Neural cell (in vitro differentiated cells): ENCODE measurements at regions not wholly inside any gene's neighbourhood (a gene's known extent, or its start where the extent isn't known, plus 50 kb on each side); places are given as distances from the start of the nearest gene placed in this dataset.

ENCODE experiments used
- H2AFZ ChIP-seq: fragments of 200-600, 300-800 bp; sonication (generic), shearing (Covaris generic); 2 replicates; pipeline ENCODE4 v1.6.0; 2014; ENCODE audit warnings: low read depth, mild to moderate bottlenecking, antibody characterized with exemption, low read length, moderate library complexity
- H3F3A ChIP-seq: fragments of 200-600 bp; shearing (Covaris generic); 2 replicates; pipeline ENCODE4 v1.6.1; 2016; ENCODE audit warnings: mild to moderate bottlenecking, moderate library complexity, mixed read lengths, antibody characterized with exemption, low read length; ENCODE audit not compliant: insufficient read depth, poor library complexity, severe bottlenecking
- H3K27ac ChIP-seq: fragments of 200-600, 300-800 bp; sonication (generic), shearing (Covaris generic); 2 replicates; pipeline ENCODE4 v1.5.1; 2014; ENCODE audit warnings: mild to moderate bottlenecking, low read length, moderate library complexity
- H3K27me3 ChIP-seq: fragments of 300-800, 200-600 bp; sonication (generic), shearing (Covaris generic); 2 replicates; pipeline ENCODE4 v1.6.0; 2014; ENCODE audit warnings: mild to moderate bottlenecking, low read depth, low read length, moderate library complexity; ENCODE audit not compliant: insufficient read depth
- H3K36me3 ChIP-seq: fragments of 300-800, 200-600 bp; sonication (generic), shearing (Covaris generic); 2 replicates; pipeline ENCODE4 v1.5.1; 2014; ENCODE audit warnings: mild to moderate bottlenecking, antibody characterized with exemption, low read length, moderate library complexity; ENCODE audit not compliant: insufficient read depth
- H3K4me2 ChIP-seq: fragments of 300-800, 200-600 bp; sonication (generic), shearing (Covaris generic); 2 replicates; pipeline ENCODE4 v1.6.0; 2014; ENCODE audit warnings: mild to moderate bottlenecking, low read length
- H3K4me3 ChIP-seq: fragments of 300-800, 200-600 bp; sonication (generic), shearing (Covaris generic); 2 replicates; pipeline ENCODE4 v1.5.1; 2014; ENCODE audit warnings: mild to moderate bottlenecking, low read length, moderate library complexity
- H3K79me2 ChIP-seq: fragments of 200-600 bp; shearing (Covaris generic); replicated peaks from 2 replicates; pipeline ENCODE4 v1.6.0; 2014; ENCODE audit warnings: mild to moderate bottlenecking, low read length, moderate library complexity; ENCODE audit not compliant: insufficient read depth
- H3K9ac ChIP-seq: fragments of 300-800, 200-600 bp; sonication (generic), shearing (Covaris generic); 2 replicates; pipeline ENCODE4 v1.6.1; 2016; ENCODE audit warnings: mild to moderate bottlenecking, low read length, mixed read lengths
- H3K9me2 ChIP-seq: fragments of 200-600 bp; shearing (Covaris generic); 2 replicates; pipeline ENCODE4 v1.6.1; 2016; ENCODE audit warnings: mild to moderate bottlenecking, low read length, mixed read lengths; ENCODE audit not compliant: insufficient read depth
- H3K9me3 ChIP-seq: fragments of 200-600, 300-800 bp; sonication (generic), shearing (Covaris generic); 2 replicates; pipeline ENCODE4 v1.6.1; 2016; ENCODE audit warnings: mild to moderate bottlenecking, mixed run types, low read length, moderate library complexity, mixed read lengths
- H4K20me1 ChIP-seq: fragments of 200-600 bp; shearing (Covaris generic); 2 replicates; pipeline ENCODE4 v1.6.1; 2016; ENCODE audit warnings: mild to moderate bottlenecking, mixed run types; ENCODE audit not compliant: insufficient read depth
- EP300 ChIP-seq: fragments of 450-650 bp; conservative IDR thresholded peaks from 2 replicates; pipeline ENCODE4 v1.6.1; 2014; ENCODE audit warnings: antibody characterized with exemption, mild to moderate bottlenecking, moderate library complexity; ENCODE audit not compliant: poor library complexity, severe bottlenecking
- EZH2 ChIP-seq: fragments of 200-600, 300-800 bp; shearing (Covaris generic), sonication (generic); IDR thresholded peaks from 2 replicates; pipeline ENCODE4 v1.6.1; 2014; ENCODE audit warnings: antibody characterized with exemption, low read length, borderline replicate concordance, mild to moderate bottlenecking; ENCODE audit not compliant: insufficient read depth, poor library complexity, severe bottlenecking
- MXI1 ChIP-seq: fragments of 450-650 bp; conservative IDR thresholded peaks from 2 replicates; pipeline ENCODE4 v1.6.1; 2014; ENCODE audit warnings: antibody characterized with exemption, mild to moderate bottlenecking; ENCODE audit not compliant: poor library complexity, severe bottlenecking
- POLR2AphosphoS5 ChIP-seq: IDR thresholded peaks from 2 replicates; pipeline ENCODE4 v1.6.1; 2012
- RAD21 ChIP-seq: fragments of 450-650 bp; conservative IDR thresholded peaks from 2 replicates; pipeline ENCODE4 v1.6.1; 2014; ENCODE audit warnings: antibody characterized with exemption, mild to moderate bottlenecking, moderate library complexity
- SMC3 ChIP-seq: fragments of 450-650 bp; conservative IDR thresholded peaks from 2 replicates; pipeline ENCODE4 v1.6.1; 2014; ENCODE audit warnings: antibody characterized with exemption, mild to moderate bottlenecking, moderate library complexity; ENCODE audit not compliant: poor library complexity
- TAF1 ChIP-seq: IDR thresholded peaks from 2 replicates; pipeline ENCODE4 v1.6.1; 2012; ENCODE audit warnings: low read depth
- TF ChIP-seq, protein P1 (sequence below): fragments of 450-650 bp; IDR thresholded peaks from 2 replicates; pipeline ENCODE4 v1.5.1; 2014; ENCODE audit warnings: antibody characterized with exemption, mild to moderate bottlenecking, moderate library complexity; ENCODE audit not compliant: poor library complexity, severe bottlenecking
- TF ChIP-seq, protein P2 (sequence below): IDR thresholded peaks from 2 replicates; pipeline ENCODE4 v1.6.1; 2012; ENCODE audit warnings: borderline replicate concordance

DNA sequence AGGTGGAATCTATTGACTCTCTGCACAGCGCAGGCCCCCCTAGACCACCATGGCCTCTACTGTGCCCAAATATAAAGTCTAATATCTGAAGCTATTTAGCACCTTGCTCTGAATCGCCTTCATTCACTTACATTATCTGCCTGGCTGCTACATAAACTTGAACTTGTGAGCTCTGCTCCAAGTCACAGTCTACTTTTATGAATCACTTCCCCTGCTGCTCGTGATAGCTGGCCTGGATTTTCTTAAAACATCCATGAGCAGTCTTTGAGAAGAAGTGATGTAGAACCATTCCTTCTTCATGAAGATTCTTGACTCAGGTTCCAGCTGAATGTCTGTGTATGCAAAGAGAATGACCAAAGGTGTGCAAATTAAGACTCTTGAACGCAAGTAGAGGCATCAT lies 359.5 kb downstream of the RND3 start:
- H3K27me3 ChIP-seq: no peaks in the 10 kb centered on the region
- H4K20me1 ChIP-seq: no peaks in the 10 kb centered on the region
- TF ChIP-seq EZH2 (no peak), TAF1 (no peak)
- no peak overlapping the region for H3K27ac ChIP-seq
- H3K36me3 ChIP-seq: no peaks in the 10 kb centered on the region
- H3K9me2 ChIP-seq: no peaks in the 10 kb centered on the region
- H3K9me3 ChIP-seq: no peaks in the 10 kb centered on the region
- H2AFZ ChIP-seq: no peak overlapping the region
- no peaks in the 10 kb centered on the region for H3K79me2 ChIP-seq
- no peak overlapping the region for H3K9ac ChIP-seq
- no peak overlapping the region for H3K4me3 ChIP-seq
- no peaks in the 10 kb centered on the region for H3F3A ChIP-seq
- no peak overlapping the region for H3K4me2 ChIP-seq

DNA sequence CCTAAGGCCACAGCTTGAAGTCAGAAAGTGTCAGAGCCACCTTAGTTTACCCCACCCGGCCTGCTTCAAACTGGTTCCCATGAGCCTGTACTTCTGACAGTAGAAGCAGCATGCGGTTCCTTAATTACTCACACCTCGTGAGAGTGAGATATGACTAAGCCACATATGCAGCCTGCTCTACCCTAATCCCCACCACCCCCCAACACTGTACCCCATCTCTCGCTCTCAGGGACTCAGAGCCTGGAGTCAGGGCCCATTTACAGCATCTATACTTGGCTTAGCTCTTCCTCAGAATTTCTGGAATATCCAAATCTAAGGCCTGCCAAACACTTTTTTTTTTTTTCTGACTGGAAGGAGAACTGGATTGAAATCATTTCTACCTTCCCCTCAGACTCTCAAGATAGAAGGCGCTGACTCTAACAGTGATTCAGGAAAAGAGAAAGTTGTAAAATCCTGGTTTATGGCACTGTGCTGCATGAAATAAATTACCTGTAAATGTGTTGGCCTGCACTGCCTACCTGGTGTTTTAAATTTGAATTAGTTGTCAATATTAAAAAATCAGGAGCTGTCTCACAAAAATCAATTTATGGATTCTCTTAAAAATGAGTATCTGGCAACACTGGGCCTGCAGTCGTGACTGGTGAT lies 360.0 kb downstream of the RND3 start:
- TF ChIP-seq EZH2 (no peak), RAD21 (no peak), MXI1 (no peak), EP300 (no peak), TAF1 (no peak), POLR2AphosphoS5 (no peak), SMC3 (no peak)
- TF ChIP-seq, protein P1, sequence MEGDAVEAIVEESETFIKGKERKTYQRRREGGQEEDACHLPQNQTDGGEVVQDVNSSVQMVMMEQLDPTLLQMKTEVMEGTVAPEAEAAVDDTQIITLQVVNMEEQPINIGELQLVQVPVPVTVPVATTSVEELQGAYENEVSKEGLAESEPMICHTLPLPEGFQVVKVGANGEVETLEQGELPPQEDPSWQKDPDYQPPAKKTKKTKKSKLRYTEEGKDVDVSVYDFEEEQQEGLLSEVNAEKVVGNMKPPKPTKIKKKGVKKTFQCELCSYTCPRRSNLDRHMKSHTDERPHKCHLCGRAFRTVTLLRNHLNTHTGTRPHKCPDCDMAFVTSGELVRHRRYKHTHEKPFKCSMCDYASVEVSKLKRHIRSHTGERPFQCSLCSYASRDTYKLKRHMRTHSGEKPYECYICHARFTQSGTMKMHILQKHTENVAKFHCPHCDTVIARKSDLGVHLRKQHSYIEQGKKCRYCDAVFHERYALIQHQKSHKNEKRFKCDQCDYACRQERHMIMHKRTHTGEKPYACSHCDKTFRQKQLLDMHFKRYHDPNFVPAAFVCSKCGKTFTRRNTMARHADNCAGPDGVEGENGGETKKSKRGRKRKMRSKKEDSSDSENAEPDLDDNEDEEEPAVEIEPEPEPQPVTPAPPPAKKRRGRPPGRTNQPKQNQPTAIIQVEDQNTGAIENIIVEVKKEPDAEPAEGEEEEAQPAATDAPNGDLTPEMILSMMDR: no peak
- TF ChIP-seq, protein P2, sequence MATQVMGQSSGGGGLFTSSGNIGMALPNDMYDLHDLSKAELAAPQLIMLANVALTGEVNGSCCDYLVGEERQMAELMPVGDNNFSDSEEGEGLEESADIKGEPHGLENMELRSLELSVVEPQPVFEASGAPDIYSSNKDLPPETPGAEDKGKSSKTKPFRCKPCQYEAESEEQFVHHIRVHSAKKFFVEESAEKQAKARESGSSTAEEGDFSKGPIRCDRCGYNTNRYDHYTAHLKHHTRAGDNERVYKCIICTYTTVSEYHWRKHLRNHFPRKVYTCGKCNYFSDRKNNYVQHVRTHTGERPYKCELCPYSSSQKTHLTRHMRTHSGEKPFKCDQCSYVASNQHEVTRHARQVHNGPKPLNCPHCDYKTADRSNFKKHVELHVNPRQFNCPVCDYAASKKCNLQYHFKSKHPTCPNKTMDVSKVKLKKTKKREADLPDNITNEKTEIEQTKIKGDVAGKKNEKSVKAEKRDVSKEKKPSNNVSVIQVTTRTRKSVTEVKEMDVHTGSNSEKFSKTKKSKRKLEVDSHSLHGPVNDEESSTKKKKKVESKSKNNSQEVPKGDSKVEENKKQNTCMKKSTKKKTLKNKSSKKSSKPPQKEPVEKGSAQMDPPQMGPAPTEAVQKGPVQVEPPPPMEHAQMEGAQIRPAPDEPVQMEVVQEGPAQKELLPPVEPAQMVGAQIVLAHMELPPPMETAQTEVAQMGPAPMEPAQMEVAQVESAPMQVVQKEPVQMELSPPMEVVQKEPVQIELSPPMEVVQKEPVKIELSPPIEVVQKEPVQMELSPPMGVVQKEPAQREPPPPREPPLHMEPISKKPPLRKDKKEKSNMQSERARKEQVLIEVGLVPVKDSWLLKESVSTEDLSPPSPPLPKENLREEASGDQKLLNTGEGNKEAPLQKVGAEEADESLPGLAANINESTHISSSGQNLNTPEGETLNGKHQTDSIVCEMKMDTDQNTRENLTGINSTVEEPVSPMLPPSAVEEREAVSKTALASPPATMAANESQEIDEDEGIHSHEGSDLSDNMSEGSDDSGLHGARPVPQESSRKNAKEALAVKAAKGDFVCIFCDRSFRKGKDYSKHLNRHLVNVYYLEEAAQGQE: no peak
- no peak overlapping the region for H3K27ac ChIP-seq
- no peaks in the 10 kb centered on the region for H3K9me2 ChIP-seq
- no peak overlapping the region for H2AFZ ChIP-seq
- no peak overlapping the region for H3K9ac ChIP-seq
- H3F3A ChIP-seq: no peaks in the 10 kb centered on the region
- H3K79me2 ChIP-seq: no peaks in the 10 kb centered on the region
- H3K9me3 ChIP-seq: no peaks in the 10 kb centered on the region
- H3K36me3 ChIP-seq: no peaks in the 10 kb centered on the region
- no peak overlapping the region for H3K4me3 ChIP-seq
- no peaks in the 10 kb centered on the region for H4K20me1 ChIP-seq
- H3K27me3 ChIP-seq: no peaks in the 10 kb centered on the region
- no peak overlapping the region for H3K4me2 ChIP-seq
